WTC11 (cell line): ENCODE measurements at regions not wholly inside any gene's neighbourhood (a gene's known extent, or its start where the extent isn't known, plus 50 kb on each side); places are given as distances from the start of the nearest gene placed in this dataset.

Source experiments
- ATAC-seq: fragments of 200-7000 bp; cut with Tn5 transposase; 2 replicates; pipeline ENCODE4 v1.10.0; 2021; ENCODE audit warnings: mild to moderate bottlenecking, moderate library complexity
- CTCF ChIA-PET: fragments of 300-600 bp; sonication (Branson Sonifier 250); formaldehyde crosslinking; loops from one replicate; lab custom pipeline; 2021; ENCODE audit warnings: antibody characterized with exemption; lab: Charles Lee
- POLR2A ChIA-PET: fragments of 350-600 bp; sonication (Branson Sonifier 250); formaldehyde crosslinking; loops from one replicate; lab custom pipeline; 2021; ENCODE audit warnings: antibody characterized with exemption; lab: Charles Lee
- DNase-seq: peaks from one replicate; pipeline ENCODE4 v3.0.0; 2021; ENCODE audit warnings: low spot score
- H3K27ac Mint-ChIP-seq: 2 replicates; pipeline ENCODE4 v1.8.0; 2021; ENCODE audit warnings: mixed read lengths
- H3K27me3 Mint-ChIP-seq: 2 replicates; pipeline ENCODE4 v1.8.0; 2021; ENCODE audit warnings: low read depth, mild to moderate bottlenecking, moderate library complexity, mixed read lengths
- H3K36me3 Mint-ChIP-seq: 2 replicates; pipeline ENCODE4 v1.8.0; 2021; ENCODE audit warnings: mixed read lengths
- H3K4me1 Mint-ChIP-seq: 2 replicates; pipeline ENCODE4 v1.8.0; 2022; ENCODE audit warnings: mixed read lengths
- H3K4me3 Mint-ChIP-seq: 2 replicates; pipeline ENCODE4 v1.8.0; 2021; ENCODE audit warnings: mild to moderate bottlenecking, moderate library complexity, mixed read lengths
- H3K9me3 Mint-ChIP-seq: 2 replicates; pipeline ENCODE4 v1.8.0; 2021; ENCODE audit warnings: mixed read lengths
- ARID4B ChIP-seq: sonication (generic); formaldehyde crosslinking; IDR thresholded peaks from 2 replicates; pipeline ENCODE4 v1.8.0; 2023; ENCODE audit warnings: missing genetic modification reagents, mild to moderate bottlenecking, borderline replicate concordance
- CDX4 ChIP-seq: fragments of 250-450 bp; sonication (Bioruptor Pico); IDR thresholded peaks from 2 replicates; pipeline ENCODE4 v1.9.0; 2021; ENCODE audit warnings: moderate library complexity, mild to moderate bottlenecking, inconsistent platforms, borderline replicate concordance
- ESRRA ChIP-seq: sonication (generic); formaldehyde crosslinking; IDR thresholded peaks from 2 replicates; pipeline ENCODE4 v1.8.1; 2022; ENCODE audit warnings: mild to moderate bottlenecking, missing genetic modification reagents, borderline replicate concordance
- ETV6 ChIP-seq: sonication (generic); formaldehyde crosslinking; IDR thresholded peaks from 2 replicates; pipeline ENCODE4 v1.8.1; 2022; ENCODE audit warnings: mild to moderate bottlenecking, missing genetic modification reagents
- FOXK1 ChIP-seq: sonication (generic); formaldehyde crosslinking; IDR thresholded peaks from 2 replicates; pipeline ENCODE4 v1.8.0; 2022; ENCODE audit warnings: mild to moderate bottlenecking, moderate library complexity, missing genetic modification reagents
- GABPB1 ChIP-seq: sonication (generic); formaldehyde crosslinking; IDR thresholded peaks from 2 replicates; pipeline ENCODE4 v1.8.1; 2023; ENCODE audit warnings: mild to moderate bottlenecking, missing genetic modification reagents
- HMGA2 ChIP-seq: fragments of 250-450 bp; sonication (Bioruptor Pico); IDR thresholded peaks from 2 replicates; pipeline ENCODE4 v1.4.0; 2021; ENCODE audit warnings: mild to moderate bottlenecking, moderate library complexity
- HMGXB4 ChIP-seq: sonication (generic); formaldehyde crosslinking; IDR thresholded peaks from 2 replicates; pipeline ENCODE4 v1.8.1; 2023; ENCODE audit warnings: mild to moderate bottlenecking, moderate library complexity, missing genetic modification reagents
- MYBL2 ChIP-seq: sonication (generic); formaldehyde crosslinking; IDR thresholded peaks from 2 replicates; pipeline ENCODE4 v1.8.1; 2023; ENCODE audit warnings: mild to moderate bottlenecking, moderate library complexity, missing genetic modification reagents
- NFE2L1 ChIP-seq: sonication (generic); formaldehyde crosslinking; IDR thresholded peaks from 2 replicates; pipeline ENCODE4 v1.8.1; 2023; ENCODE audit warnings: missing genetic modification reagents
- PREB ChIP-seq: sonication (generic); formaldehyde crosslinking; IDR thresholded peaks from 2 replicates; pipeline ENCODE4 v1.8.1; 2022; ENCODE audit warnings: mild to moderate bottlenecking, missing genetic modification reagents, moderate library complexity, borderline replicate concordance
- RORB ChIP-seq: fragments of 250-450 bp; sonication (Bioruptor Pico); IDR thresholded peaks from 2 replicates; pipeline ENCODE4 v1.9.0; 2021; ENCODE audit warnings: mild to moderate bottlenecking
- SMAD3 ChIP-seq: sonication (generic); formaldehyde crosslinking; IDR thresholded peaks from 2 replicates; pipeline ENCODE4 v1.8.0; 2022; ENCODE audit warnings: missing genetic modification reagents, mild to moderate bottlenecking, borderline replicate concordance
- TEAD4 ChIP-seq: sonication (generic); formaldehyde crosslinking; IDR thresholded peaks from 2 replicates; pipeline ENCODE4 v1.8.0; 2022; ENCODE audit warnings: mild to moderate bottlenecking, missing genetic modification reagents
- ZMAT4 ChIP-seq: fragments of 250-450 bp; sonication (Bioruptor Pico); IDR thresholded peaks from 2 replicates; pipeline ENCODE4 v1.9.0; 2021; ENCODE audit warnings: mild to moderate bottlenecking
- ZNF281 ChIP-seq: sonication (generic); formaldehyde crosslinking; IDR thresholded peaks from 2 replicates; pipeline ENCODE4 v1.8.0; 2023; ENCODE audit warnings: mild to moderate bottlenecking, missing genetic modification reagents
- ZNF416 ChIP-seq: fragments of 250-450 bp; sonication (Bioruptor Pico); IDR thresholded peaks from 2 replicates; pipeline ENCODE4 v1.9.0; 2021; ENCODE audit warnings: mild to moderate bottlenecking, inconsistent platforms
- ZNF423 ChIP-seq: fragments of 250-450 bp; sonication (Bioruptor Pico); IDR thresholded peaks from 2 replicates; pipeline ENCODE4 v2.1.2; 2022; ENCODE audit warnings: mild to moderate bottlenecking, moderate library complexity

GRCh38 chr15:60119101-60119500 is 115.0 kb downstream of the FOXB1 start:
- CTCF ChIA-PET = interaction anchor here (1.0 to 4.0 kb wide), 5 partner anchors 9 to 201 kb away, joined by 4 to 19 read pairs (median 13); partner anchors contain the start of gene FOXB1
- DNase-seq (no peak), ATAC-seq (no peak)
- H3K4me3 Mint-ChIP-seq = peak overlapping the region; percentile 63
- POLR2A ChIA-PET = no interaction called here
- TF ChIP-seq ZNF281 (CRISPR knock-in tag) (no peak), ZNF423 (CRISPR knock-in tag) (no peak), ZMAT4 (CRISPR knock-in tag) (no peak), FOXK1 (CRISPR knock-in tag) (no peak), RORB (CRISPR knock-in tag) (no peak), HMGXB4 (CRISPR knock-in tag) (no peak), PREB (no peak), TEAD4 (CRISPR knock-in tag) (no peak), ARID4B (CRISPR knock-in tag) (no peak), MYBL2 (CRISPR knock-in tag) (no peak), SMAD3 (CRISPR knock-in tag) (no peak)
- H3K9me3 Mint-ChIP-seq = no peaks in the 10 kb centered on the region
- peaks cover 77% of the 10 kb centered on the region for H3K4me1 Mint-ChIP-seq
- H3K36me3 Mint-ChIP-seq = no peaks in the 10 kb centered on the region
- peak overlapping the region; percentile 96 for H3K27ac Mint-ChIP-seq
- peaks cover 37% of the 10 kb centered on the region for H3K27me3 Mint-ChIP-seq

- Mint-ChIP-seq H3K27me3 (peaks cover 37% of the 10 kb centered on the region), H3K4me1 (peaks cover 70% of the 10 kb centered on the region), H3K4me3 (peak overlapping the region; percentile 63), H3K27ac (no peak overlapping the region; the same call in 1 of the 2 replicates), H3K36me3 (no peaks in the 10 kb centered on the region), H3K9me3 (no peaks in the 10 kb centered on the region)
- ATAC-seq (peak; percentile 21), DNase-seq (peak; percentile 32)
- ChIA-PET POLR2A (interaction anchor here (1.7 kb wide), 1 partner anchor 116 kb away, joined by 5 read pairs; the partner anchor contains the start of gene FOXB1), CTCF (interaction anchor here (0.6 to 4.0 kb wide), 12 partner anchors 8 to 206 kb away, joined by 3 to 19 read pairs (median 4); partner anchors contain the start of gene FOXB1)
- TF ChIP-seq NFE2L1 (CRISPR knock-in tag) (no peak), ZMAT4 (CRISPR knock-in tag) (no peak), ETV6 (CRISPR knock-in tag) (peak; percentile 49; the same call in 1 of the 2 replicates), GABPB1 (no peak), ZNF416 (CRISPR knock-in tag) (no peak), ARID4B (CRISPR knock-in tag) (no peak), ESRRA (CRISPR knock-in tag) (no peak), HMGA2 (no peak), CDX4 (CRISPR knock-in tag) (no peak)
Observed at GRCh38 chr15:60120100-60120499, 116.0 kb downstream of the FOXB1 start.
